ENCODE measurements at regions not wholly inside any gene's neighbourhood (a gene's known extent, or its start where the extent isn't known, plus 50 kb on each side); places are given as distances from the start of the nearest gene placed in this dataset.

- TF ChIP-seq, protein P1, sequence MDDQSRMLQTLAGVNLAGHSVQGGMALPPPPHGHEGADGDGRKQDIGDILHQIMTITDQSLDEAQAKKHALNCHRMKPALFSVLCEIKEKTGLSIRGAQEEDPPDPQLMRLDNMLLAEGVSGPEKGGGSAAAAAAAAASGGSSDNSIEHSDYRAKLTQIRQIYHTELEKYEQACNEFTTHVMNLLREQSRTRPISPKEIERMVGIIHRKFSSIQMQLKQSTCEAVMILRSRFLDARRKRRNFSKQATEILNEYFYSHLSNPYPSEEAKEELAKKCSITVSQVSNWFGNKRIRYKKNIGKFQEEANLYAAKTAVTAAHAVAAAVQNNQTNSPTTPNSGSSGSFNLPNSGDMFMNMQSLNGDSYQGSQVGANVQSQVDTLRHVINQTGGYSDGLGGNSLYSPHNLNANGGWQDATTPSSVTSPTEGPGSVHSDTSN (IDR thresholded peaks at IDR 0.05) = no peak
- TF ChIP-seq FOXM1 (IDR thresholded peaks at IDR 0.05; ENCODE audit: low read depth) = no peak
These were observed 104.6 kb downstream of the ACKR3 start (continued) for GRCh38 chr2:236674238-236674637.

GRCh38 chr2:236674646-236675045, 105.0 kb downstream of the ACKR3 start:
- Histone ChIP-seq H3K4me2 (no peak overlapping the region), H3K27ac (ENCODE audit: low read depth in 2 of 2, low read length in 1 of 2) (no peak overlapping the region), H3F3A (replicated peaks; ENCODE audit: insufficient read depth) (no peaks in the 10 kb centered on the region), H4K20me1 (ENCODE audit: insufficient read depth) (no peaks in the 10 kb centered on the region), H3K9me2 (no peaks in the 10 kb centered on the region), H3K27me3 (ENCODE audit: insufficient read depth) (peaks cover 13% of the 10 kb centered on the region; the same call in 1 of the 2 replicates), H3K36me3 (replicated peaks in 1 of 2; ENCODE audit: control insufficient read depth in 1 of 2, insufficient read depth in 2 of 2, low read length in 1 of 2) (no peaks in the 10 kb centered on the region), H3K79me2 (ENCODE audit: insufficient read depth) (no peaks in the 10 kb centered on the region), H3K9ac (no peak overlapping the region), H3K4me3 (ENCODE audit: low read depth in 2 of 2, low read length in 1 of 2) (no peak overlapping the region), H3K4me1 (ENCODE audit: control insufficient read depth in 1 of 2, insufficient read depth in 2 of 2, low read depth in 1 of 2, low read length in 1 of 2) (no peaks in the 10 kb centered on the region), H3K9me3 (no peaks in the 10 kb centered on the region), H2AFZ (ENCODE audit: low read depth) (no peak overlapping the region)
- no peak for DNase-seq
- CTCF ChIA-PET = no interaction called here
- WGBS (ENCODE audit: low lambda C conversion rate) = 6% methylated on average over 7 of the region's 7 CpGs
- POLR2A ChIA-PET = no interaction called here
- TF ChIP-seq EZH2phosphoT487 (IDR thresholded peaks at IDR 0.05; ENCODE audit: borderline replicate concordance, low read depth) = no peak
- no peak for TF ChIP-seq JUND (IDR thresholded peaks at IDR 0.05)
- TF ChIP-seq, protein P2, sequence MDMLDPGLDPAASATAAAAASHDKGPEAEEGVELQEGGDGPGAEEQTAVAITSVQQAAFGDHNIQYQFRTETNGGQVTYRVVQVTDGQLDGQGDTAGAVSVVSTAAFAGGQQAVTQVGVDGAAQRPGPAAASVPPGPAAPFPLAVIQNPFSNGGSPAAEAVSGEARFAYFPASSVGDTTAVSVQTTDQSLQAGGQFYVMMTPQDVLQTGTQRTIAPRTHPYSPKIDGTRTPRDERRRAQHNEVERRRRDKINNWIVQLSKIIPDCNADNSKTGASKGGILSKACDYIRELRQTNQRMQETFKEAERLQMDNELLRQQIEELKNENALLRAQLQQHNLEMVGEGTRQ (IDR thresholded peaks at IDR 0.05; ENCODE audit: borderline replicate concordance, low read depth, low read length) = no peak
- TF ChIP-seq RFX5 (IDR thresholded peaks at IDR 0.05; ENCODE audit: low read length) = no peak
- TF ChIP-seq GATA2 (CRISPR knock-in tag; IDR thresholded peaks at IDR 0.05) = no peak
- TF ChIP-seq TCF12 (IDR thresholded peaks at IDR 0.05) = no peak
- TF ChIP-seq TAF1 (IDR thresholded peaks at IDR 0.05; ENCODE audit: borderline replicate concordance, low read depth, low read length) = no peak
- no peak for TF ChIP-seq NRF1 (IDR thresholded peaks at IDR 0.05; ENCODE audit: low read depth, low read length)
- TF ChIP-seq MEF2A (IDR thresholded peaks at IDR 0.05; ENCODE audit: borderline replicate concordance, low read depth) = no peak
- TF ChIP-seq RXRA (IDR thresholded peaks at IDR 0.05; ENCODE audit: borderline replicate concordance, low read depth) = no peak
- TF ChIP-seq EP300 (IDR thresholded peaks at IDR 0.05; ENCODE audit: borderline replicate concordance in 1 of 2, low read depth in 1 of 2, low read length in 1 of 2) = no peak
- TF ChIP-seq ELF1 (IDR thresholded peaks at IDR 0.05) = no peak
- TF ChIP-seq, protein P1 (IDR thresholded peaks at IDR 0.05) = no peak
- TF ChIP-seq CHD2 (IDR thresholded peaks at IDR 0.05; ENCODE audit: low read length, partially characterized antibody) = no peak
